ENCODE measurements at regions not wholly inside any gene's neighbourhood (a gene's known extent, or its start where the extent isn't known, plus 50 kb on each side); places are given as distances from the start of the nearest gene placed in this dataset.

GRCh38 chr2:21253311-21254027, 129.7 kb downstream of the TDRD15 start:
- DNase-seq (ENCODE audit: low spot score), result no peak

- no peak for DNase-seq (ENCODE audit: low spot score)
Measured at GRCh38 chr2:21254170-21254965, 130.6 kb downstream of the TDRD15 start.

DNA sequence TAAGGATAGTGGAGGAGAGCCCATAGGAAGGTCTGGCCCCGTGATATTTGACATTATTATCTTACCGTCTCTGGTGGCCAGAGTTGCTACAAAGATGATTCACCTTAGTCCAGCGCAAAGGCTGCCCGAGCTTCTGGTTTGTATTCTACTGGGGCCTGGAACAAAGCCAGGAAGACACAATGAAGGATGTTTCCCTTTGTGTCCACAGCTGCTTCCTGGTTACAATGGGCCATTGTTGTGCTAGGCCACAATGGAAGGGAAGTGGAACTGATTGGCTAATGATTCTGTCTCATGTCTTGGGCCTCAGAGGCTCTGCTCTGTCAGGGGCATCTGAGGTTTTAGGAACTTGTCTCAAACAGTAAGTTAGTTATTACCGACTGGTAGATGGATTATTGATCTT, 132.2 kb downstream of the TDRD15 start:
- DNase-seq (ENCODE audit: low spot score), result peak; percentile 3

- no peak for DNase-seq (ENCODE audit: low spot score)
Measured at GRCh38 chr2:21257621-21258020, 133.9 kb downstream of the TDRD15 start.

DNA sequence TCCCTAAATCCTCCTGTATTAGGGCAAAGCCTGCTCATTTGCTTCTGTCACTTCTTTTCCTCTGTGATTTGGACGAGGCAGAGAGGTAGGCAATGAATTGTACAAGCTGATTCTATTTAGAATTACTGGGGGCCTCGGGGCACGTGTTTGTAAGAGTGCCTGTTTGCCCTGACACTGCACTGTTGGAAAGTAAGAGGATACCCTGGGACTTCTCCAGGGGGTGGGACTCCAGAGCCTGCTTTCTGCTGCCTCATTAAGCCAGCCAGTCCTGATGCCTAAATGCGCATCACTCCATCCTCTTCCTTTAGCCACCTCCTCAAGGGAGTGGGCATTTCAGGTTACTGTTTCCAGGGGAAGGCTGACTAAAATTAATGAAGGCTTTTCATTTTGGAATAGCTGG, 134.3 kb downstream of the TDRD15 start:
- no peak for DNase-seq (ENCODE audit: low spot score)

DNA sequence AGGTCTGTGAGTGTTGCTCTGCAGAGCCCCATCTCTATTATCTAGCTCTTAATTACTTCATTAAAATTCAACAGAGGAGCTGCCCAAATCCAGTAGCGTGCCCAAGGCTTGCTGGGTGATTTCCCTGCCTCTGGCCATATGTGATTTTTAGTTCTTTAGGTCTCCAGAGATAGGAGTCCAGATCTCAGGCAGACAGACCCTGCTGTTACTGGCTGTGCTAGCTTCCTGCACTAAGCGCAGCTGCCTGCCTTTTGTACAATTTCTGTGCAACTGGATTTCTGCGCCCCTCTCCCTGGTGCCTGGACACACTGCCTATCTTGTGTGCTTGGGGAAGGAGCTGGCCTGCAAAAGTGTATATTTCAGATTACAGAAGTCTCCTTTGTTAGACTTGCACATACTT, 136.5 kb downstream of the TDRD15 start:
- DNase-seq (ENCODE audit: low spot score), result no peak

DNA sequence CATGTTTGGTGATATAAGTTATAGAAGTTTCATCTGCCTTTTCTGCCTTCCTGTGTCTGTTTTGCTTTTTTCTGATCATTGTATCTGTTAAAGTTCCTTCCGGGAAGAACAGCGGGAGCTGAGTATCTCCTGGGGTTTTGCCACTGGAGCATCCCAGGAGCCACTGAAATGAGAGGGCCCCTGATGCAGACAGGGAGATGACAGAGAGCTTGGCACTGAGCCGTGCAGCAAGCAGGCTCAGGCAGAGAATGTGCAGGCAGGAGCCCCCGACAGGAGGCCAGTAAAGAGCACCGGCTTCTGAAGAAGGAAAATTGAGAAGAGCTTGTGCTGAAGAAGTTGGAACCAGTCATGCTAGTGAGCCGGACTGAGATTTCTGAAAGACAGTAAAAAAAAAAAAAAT, 137.8 kb downstream of the TDRD15 start:
- DNase-seq (ENCODE audit: low spot score), result no peak

GRCh38 chr2:21262426-21262940, 138.7 kb downstream of the TDRD15 start:
- DNase-seq (ENCODE audit: low spot score), result no peak

DNA sequence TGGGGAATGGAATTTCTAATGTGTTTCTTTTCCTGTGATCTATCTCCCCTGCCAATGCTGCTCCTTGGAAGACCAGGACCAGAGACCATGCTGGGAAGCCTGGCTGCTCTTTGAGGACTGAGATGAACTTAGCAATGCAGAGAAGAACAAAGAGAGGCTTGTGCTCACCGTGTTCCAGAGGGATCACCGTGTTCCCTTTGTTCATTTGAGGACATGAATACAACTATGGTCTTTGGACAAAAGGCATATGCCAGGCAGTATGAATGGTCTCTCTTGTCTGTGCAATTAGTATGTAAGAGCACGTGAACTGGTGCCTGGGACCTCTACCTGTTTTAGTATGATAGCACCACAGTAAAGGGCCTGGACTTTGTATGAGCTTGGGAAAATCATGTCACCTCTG, 139.9 kb downstream of the TDRD15 start:
- DNase-seq (ENCODE audit: low spot score), result no peak

DNA sequence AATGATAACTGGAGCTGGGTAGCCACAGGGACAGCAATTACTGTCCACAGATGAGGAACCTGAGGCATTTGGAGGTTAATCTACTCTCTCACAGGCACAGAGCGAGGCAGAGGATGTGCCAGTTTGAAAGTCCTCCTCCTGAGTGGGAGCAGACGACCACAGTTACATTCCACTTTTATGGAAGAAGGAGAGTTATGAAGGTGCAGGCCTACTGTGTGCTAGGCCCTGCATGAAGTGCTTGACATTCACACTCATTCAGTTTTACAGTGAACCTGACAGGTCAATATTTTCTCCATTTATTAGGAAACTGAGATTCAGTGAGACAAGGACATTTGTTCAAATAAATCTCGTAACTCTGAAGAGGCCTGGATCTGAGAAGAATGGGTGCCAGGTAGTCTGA, 142.0 kb downstream of the TDRD15 start:
- DNase-seq (ENCODE audit: low spot score), result no peak

DNA sequence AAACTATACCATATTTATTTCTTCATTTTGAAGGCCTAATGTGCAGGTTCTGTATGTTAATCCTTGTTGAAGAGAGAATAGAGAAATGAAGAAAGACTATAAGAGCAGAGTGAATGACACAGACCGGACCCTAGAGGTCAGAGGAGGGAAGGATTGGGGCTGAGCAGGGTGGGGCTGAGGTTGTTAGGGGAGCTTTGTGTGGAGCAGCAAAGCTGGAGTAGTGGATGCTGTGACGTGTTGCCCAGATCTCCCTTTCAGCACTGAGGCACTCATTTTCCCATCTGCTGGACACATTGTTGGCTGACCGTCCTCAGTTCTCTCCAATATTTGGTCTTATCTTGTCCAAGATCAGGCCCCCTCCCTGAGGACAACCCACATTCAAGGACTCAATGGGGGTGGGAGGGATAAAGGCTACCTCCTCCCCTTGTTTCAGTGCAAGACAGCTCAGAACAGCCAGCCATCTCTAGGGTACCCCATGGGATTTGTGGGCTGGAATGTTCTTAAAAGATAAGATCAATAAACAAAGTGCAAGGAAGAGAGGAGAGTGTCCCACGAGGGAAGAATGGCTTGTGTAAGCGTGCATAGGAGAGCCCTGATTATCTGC, 143.6 kb downstream of the TDRD15 start:
- no peak for DNase-seq (ENCODE audit: low spot score)

- DNase-seq (ENCODE audit: low spot score), result no peak
Measured at GRCh38 chr2:21268197-21268877, 144.6 kb downstream of the TDRD15 start.

- no peak for DNase-seq (ENCODE audit: low spot score)
Measured at GRCh38 chr2:21268878-21269224, 145.1 kb downstream of the TDRD15 start.

- no peak for DNase-seq (ENCODE audit: low spot score)
Measured at GRCh38 chr2:21269382-21269781, 145.6 kb downstream of the TDRD15 start.

DNA sequence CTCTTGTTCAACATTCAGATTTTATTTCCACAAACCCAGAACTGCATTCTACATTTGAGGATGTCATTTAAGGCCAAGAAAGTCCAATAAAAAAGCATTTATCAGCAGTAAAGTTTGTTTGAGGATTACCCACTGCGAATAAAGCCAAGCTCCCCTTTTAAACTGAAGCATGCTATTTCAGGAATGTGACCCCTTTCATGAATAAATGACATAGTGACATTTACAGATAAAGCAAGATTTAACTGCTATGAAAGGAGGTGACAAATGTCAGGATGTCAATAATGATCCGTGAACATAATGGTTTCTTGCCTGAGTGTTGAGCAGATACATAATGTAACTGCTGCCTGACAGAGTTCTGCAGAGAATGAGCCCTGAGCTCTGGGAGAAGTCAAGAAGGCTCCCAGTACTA, 146.3 kb downstream of the TDRD15 start:
- no peak for DNase-seq (ENCODE audit: low spot score)

- DNase-seq (ENCODE audit: low spot score), result no peak
Measured at GRCh38 chr2:21270708-21271122, 146.9 kb downstream of the TDRD15 start.

GRCh38 chr2:21276163-21276562, 152.4 kb downstream of the TDRD15 start:
- DNase-seq (ENCODE audit: low spot score), result no peak

DNA sequence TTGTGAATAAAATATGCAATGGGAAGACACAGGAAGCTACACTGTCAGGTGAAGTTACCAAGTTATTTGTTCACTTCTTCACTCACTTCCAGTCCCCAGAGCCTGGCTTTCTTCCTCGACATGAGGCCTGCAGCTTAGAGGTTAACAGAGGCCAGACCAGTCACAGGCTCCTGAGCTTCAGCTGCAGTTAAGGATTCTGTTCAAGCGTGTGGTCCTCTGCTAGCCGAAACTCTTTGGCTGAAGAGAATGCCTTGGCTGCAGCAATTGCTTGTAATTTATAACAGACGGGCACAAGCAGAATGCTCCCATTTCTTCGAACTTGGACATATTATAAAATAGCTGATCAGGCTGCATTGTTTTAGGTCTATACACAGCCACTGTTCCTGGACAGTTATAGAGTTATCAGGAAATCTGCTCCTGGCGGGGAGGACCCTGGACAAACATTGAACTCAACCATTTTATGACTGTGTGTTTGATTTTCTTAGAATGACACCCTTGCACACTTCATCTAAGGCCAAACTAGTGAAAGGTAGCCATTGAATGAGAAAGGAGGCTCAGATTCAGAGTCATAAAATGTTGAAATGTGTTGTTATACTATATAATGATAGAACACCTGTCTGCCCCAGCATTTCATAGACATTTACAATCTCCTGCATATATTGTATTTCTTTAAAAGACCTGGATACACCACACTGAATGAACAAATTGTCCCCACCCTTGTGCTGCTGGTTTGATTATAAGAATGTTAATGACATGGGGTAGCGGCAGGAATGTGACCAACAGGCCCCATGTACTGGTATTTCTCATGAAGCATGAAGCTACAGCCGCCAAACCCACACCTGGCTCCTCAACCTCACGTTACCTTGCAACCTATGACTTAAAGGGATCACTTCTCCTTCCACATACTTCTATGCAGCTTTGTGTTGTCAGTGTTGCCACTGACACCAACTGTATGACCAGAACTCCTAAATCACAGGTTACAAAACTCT, 153.6 kb downstream of the TDRD15 start:
- DNase-seq (ENCODE audit: low spot score), result no peak

DNA sequence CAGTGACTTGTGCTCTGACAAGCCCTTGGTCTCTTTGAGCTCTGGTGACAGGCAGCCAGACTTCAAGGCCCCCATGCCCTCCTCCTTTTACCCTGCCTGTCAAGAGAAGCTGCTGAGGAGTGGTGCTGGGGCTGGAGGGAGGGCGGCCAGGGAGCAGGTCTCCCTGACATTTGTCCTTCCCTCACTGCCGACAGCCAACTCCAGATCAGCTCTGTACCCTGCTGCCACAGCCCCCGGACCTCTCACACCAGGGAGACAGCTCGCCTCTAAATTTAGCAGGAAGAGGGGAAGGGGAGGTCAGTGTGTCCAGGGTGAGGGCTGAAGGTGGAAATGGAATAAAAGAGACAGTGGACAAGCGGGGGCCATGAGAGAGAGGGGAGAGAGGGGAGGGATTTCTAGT, 155.8 kb downstream of the TDRD15 start:
- DNase-seq (ENCODE audit: low spot score), result no peak

GRCh38 chr2:21280793-21281192, 157.0 kb downstream of the TDRD15 start:
- DNase-seq (ENCODE audit: low spot score), result no peak

GRCh38 chr2:21281384-21281783, 157.6 kb downstream of the TDRD15 start:
- DNase-seq (ENCODE audit: low spot score), result no peak

All from CD4-positive, alpha-beta T cell treated with Interleukin-15 for 4 hours (primary cell).